ENCODE measurements at regions not wholly inside any gene's neighbourhood (a gene's known extent, or its start where the extent isn't known, plus 50 kb on each side); places are given as distances from the start of the nearest gene placed in this dataset.
A peak's percentile ranks its signal among the peaks of the same experiment; 100 is the strongest.

DNA sequence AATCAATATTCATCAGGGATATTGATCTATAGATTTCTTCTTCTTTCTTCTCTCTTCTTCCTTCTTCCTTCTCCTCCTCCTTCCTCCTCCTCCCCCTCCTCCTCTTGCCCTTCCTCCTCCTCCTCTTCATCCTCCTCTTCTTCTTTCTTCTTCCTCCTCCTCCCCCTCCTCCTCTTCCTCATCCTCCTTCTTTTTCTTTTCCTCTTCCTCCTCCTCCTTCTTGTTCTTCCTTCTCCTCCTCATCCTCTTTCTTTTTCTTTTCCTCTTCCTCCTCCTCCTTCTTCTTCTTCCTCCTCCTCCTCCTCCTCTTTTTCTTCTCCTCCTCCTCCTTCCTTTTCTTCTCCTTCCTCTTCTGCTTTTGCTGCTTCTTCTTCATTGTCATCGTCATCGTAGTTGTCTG is 52.4 kb upstream of the SERINC1 start:
- DNase-seq = no peak

DNA sequence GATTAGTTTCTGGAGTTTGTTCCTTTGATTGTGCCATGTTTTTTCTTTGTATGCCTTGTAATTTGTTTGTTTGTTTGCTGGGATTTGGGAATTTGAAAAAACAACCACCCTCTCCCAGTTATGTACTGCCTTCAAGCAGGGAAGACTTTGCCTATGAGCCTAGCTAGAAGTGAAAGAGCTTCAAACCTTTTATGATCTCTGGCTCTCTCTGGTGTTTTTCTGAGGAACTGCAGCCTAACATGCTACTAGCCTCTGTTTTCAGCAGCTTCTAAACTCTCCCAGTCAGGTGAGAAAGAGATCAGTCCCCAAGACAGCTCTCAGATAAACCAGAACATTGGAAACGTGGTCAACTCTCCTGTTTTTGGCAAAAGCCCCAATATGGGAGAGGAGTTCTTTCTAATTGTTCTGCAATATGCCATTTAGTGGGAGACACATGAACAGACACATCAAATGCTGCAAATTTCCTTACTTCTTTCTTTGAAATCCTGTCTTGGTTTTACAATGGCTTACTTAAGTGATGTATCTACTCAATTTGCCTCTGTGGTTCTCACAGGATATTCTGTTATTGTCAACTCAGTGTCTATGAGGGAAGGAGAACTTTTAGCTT is 58.9 kb upstream of the SERINC1 start:
- DNase-seq = peak in 4 of 5 donors; percentile 11 to 56 (median 46)

- no peak for DNase-seq
Measured at GRCh38 chr6:122548281-122548680, 61.9 kb upstream of the PKIB start.

DNA sequence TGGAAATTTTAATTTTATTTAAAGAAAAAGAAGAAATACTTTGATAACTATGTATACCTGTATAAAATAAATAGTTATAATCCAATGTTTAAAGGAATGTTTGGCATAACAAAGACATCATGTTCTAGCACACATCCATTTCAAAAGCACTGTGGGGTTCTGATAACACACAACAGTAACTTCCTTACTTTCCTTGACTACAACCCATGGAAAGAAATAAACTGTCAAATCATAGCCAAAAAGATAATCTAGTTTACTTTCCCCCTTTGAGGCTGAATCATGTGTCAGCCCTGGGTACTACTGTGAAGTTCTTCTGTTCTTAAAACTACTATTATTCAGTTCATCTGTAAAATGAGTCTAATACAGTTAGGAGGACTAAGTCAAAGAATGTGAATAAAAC is 61.4 kb upstream of the PKIB start:
- no peak for DNase-seq

GRCh38 chr6:122553697-122554096 is 56.5 kb upstream of the PKIB start:
- DNase-seq = no peak

DNA sequence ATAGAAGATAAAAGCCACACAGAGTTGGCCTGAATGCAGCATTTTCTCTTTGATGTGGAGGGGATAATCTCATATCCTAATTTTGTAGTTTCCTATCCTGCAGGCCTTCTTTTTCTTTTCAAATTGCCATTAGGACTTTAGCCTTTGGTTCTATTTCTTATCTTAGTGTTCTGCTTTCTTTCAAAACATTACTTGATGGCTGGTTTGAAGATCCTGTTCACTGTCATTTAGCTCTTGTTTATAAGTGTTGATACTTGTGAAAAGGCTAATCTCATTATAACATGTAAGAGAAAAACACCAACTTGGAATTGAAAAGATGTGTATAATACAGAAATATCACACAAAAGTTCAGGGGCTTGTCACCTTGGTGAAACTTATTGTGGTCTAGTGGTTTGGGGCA is 54.6 kb upstream of the PKIB start:
- no peak for DNase-seq

- no peak for DNase-seq
Measured at GRCh38 chr6:122558080-122558479, 52.1 kb upstream of the PKIB start.

All from T-helper 1 cell (primary cell).